HG03565 (cell line): ENCODE measurements at regions not wholly inside any gene's neighbourhood (a gene's known extent, or its start where the extent isn't known, plus 50 kb on each side); places are given as distances from the start of the nearest gene placed in this dataset.

Experiments
- ATAC-seq: cut with Tn5 transposase; IDR thresholded peaks from one replicate; pipeline ENCODE4 v1.9.1; 2021; ENCODE audit warnings: mild to moderate bottlenecking, moderate library complexity; ENCODE audit not compliant: unreplicated experiment

- no peak for ATAC-seq
Measured at GRCh38 chr7:12120632-12121031, 90.5 kb upstream of the TMEM106B start.

- ATAC-seq, result no peak
Measured at GRCh38 chr7:12123172-12123571, 87.9 kb upstream of the TMEM106B start.

- ATAC-seq, result no peak
Measured at GRCh38 chr7:12124028-12124427, 87.1 kb upstream of the TMEM106B start.

GRCh38 chr7:12127455-12127854 lies 83.6 kb upstream of the TMEM106B start:
- ATAC-seq, result no peak

- no peak for ATAC-seq
Measured at GRCh38 chr7:12130609-12131008, 80.5 kb upstream of the TMEM106B start.

- no peak for ATAC-seq
Measured at GRCh38 chr7:12131122-12131521, 80.0 kb upstream of the TMEM106B start.

GRCh38 chr7:12133865-12134264 lies 77.2 kb upstream of the TMEM106B start:
- ATAC-seq, result no peak

- ATAC-seq, result no peak
Measured at GRCh38 chr7:12136523-12136922, 74.6 kb upstream of the TMEM106B start.

- no peak for ATAC-seq
Measured at GRCh38 chr7:12137283-12137682, 73.8 kb upstream of the TMEM106B start.

GRCh38 chr7:12138421-12138820 lies 72.7 kb upstream of the TMEM106B start:
- ATAC-seq, result no peak

GRCh38 chr7:12139416-12139815 lies 71.7 kb upstream of the TMEM106B start:
- peak; percentile 49 for ATAC-seq

- ATAC-seq, result no peak
Measured at GRCh38 chr7:12146813-12147212, 64.3 kb upstream of the TMEM106B start.

GRCh38 chr7:12152196-12152918 lies 58.7 kb upstream of the TMEM106B start:
- no peak for ATAC-seq

GRCh38 chr7:12154119-12154518 lies 57.0 kb upstream of the TMEM106B start:
- ATAC-seq, result no peak

GRCh38 chr7:12157517-12157916 lies 53.6 kb upstream of the TMEM106B start:
- no peak for ATAC-seq

- no peak for ATAC-seq
Measured at GRCh38 chr7:12158334-12159060, 52.6 kb upstream of the TMEM106B start.

GRCh38 chr7:12161146-12161545 lies 49.9 kb upstream of the TMEM106B start:
- ATAC-seq, result no peak
